Right ventricle myocardium superior (tissue), 1 donor: ENCODE measurements at regions not wholly inside any gene's neighbourhood (a gene's known extent, or its start where the extent isn't known, plus 50 kb on each side); places are given as distances from the start of the nearest gene placed in this dataset.
"Not testable (repeated sequence)": the region's sequence is repeated elsewhere in the genome, so short reads cannot be mapped to it uniquely, and the experiment has no call there.

Source experiments
- ATAC-seq: fragments of 200-7000 bp; cut with Tn5 transposase; one replicate; pipeline ENCODE4 v1.9.1; 2020; ENCODE audit warnings: mild to moderate bottlenecking; ENCODE audit not compliant: poor library complexity
- DNase-seq: peaks from one replicate; pipeline ENCODE4 v3.0.0-alpha.2; 2020
- intact Hi-C: fragments of 100-400 bp; cut with DNase I; formaldehyde crosslinking; loops from one replicate; pipeline ENCODE4 v1.11.2; 2022
- donor health status: DM: no; HTN: yes; CAD: no; lungs with severe emphysema.

- intact Hi-C loops, DNase-seq, ATAC-seq: not testable (repeated sequence)
These were observed 54.7 kb downstream of the PROP1 start for GRCh38 chr5:177941386-177941785.

- intact Hi-C loops, DNase-seq: not testable (repeated sequence)
- ATAC-seq = peak; percentile 89
These were observed 56.5 kb downstream of the PROP1 start for GRCh38 chr5:177939246-177940171.

- intact Hi-C loops, DNase-seq: not testable (repeated sequence)
- ATAC-seq = peak; percentile 8
These were observed 57.3 kb downstream of the PROP1 start for GRCh38 chr5:177938767-177939166.

GRCh38 chr5:177934233-177934632, 61.8 kb downstream of the PROP1 start:
- intact Hi-C loops, ATAC-seq, DNase-seq: not testable (repeated sequence)

- intact Hi-C loops = not testable (repeated sequence)
- DNase-seq = peak; percentile 63
- ATAC-seq = peak; percentile 91
These were observed 65.6 kb downstream of the PROP1 start for GRCh38 chr5:177930269-177931022.

GRCh38 chr5:177929618-177930017, 66.4 kb downstream of the PROP1 start:
- intact Hi-C loops, DNase-seq, ATAC-seq: not testable (repeated sequence)

GRCh38 chr5:177927500-177927899, 68.5 kb downstream of the PROP1 start:
- intact Hi-C loops, DNase-seq, ATAC-seq: not testable (repeated sequence)

GRCh38 chr5:177924577-177924976, 71.5 kb downstream of the PROP1 start:
- intact Hi-C loops, DNase-seq, ATAC-seq: not testable (repeated sequence)

GRCh38 chr5:177923837-177924236, 72.2 kb downstream of the PROP1 start:
- ATAC-seq, intact Hi-C loops, DNase-seq: not testable (repeated sequence)

- ATAC-seq, intact Hi-C loops, DNase-seq: not testable (repeated sequence)
These were observed 72.9 kb downstream of the PROP1 start for GRCh38 chr5:177923189-177923588.

- ATAC-seq = not testable (repeated sequence)
These were observed 86.8 kb downstream of the PROP1 start for GRCh38 chr5:177909261-177909660.

GRCh38 chr5:177902806-177903205, 93.2 kb downstream of the PROP1 start:
- DNase-seq, ATAC-seq, intact Hi-C loops: not testable (repeated sequence)

More at GRCh38 chr5:177909261-177909660, 86.8 kb downstream of the PROP1 start:
- intact Hi-C loops, DNase-seq: not testable (repeated sequence)

- ATAC-seq, DNase-seq, intact Hi-C loops: not testable (repeated sequence)
These were observed 96.0 kb downstream of the PROP1 start for GRCh38 chr5:177900066-177900465.

- peak; percentile 55 for ATAC-seq
- intact Hi-C loops, DNase-seq: not testable (repeated sequence)
These were observed 101.2 kb downstream of the PROP1 start for GRCh38 chr5:177894681-177895453.

- intact Hi-C loops, DNase-seq, ATAC-seq: not testable (repeated sequence)
These were observed 103.7 kb downstream of the PROP1 start for GRCh38 chr5:177892357-177892665.

GRCh38 chr5:177891547-177892356, 104.3 kb downstream of the PROP1 start:
- peak; percentile 95 for ATAC-seq
- intact Hi-C loops, DNase-seq: not testable (repeated sequence)

GRCh38 chr5:177883295-177883694, 100.6 kb upstream of the FAM153A start:
- DNase-seq, ATAC-seq, intact Hi-C loops: not testable (repeated sequence)

- DNase-seq, intact Hi-C loops: not testable (repeated sequence)
- peak; percentile 19 for ATAC-seq
These were observed 93.2 kb upstream of the FAM153A start for GRCh38 chr5:177875900-177876238.
